GM23338 (cell line): ENCODE measurements at regions not wholly inside any gene's neighbourhood (a gene's known extent, or its start where the extent isn't known, plus 50 kb on each side); places are given as distances from the start of the nearest gene placed in this dataset.

ENCODE experiments used
- ATAC-seq: fragments of 200-7000 bp; cut with Tn5 transposase; 3 replicates; pipeline ENCODE4 v1.9.1; 2020
- DNase-seq: peaks from one replicate; pipeline ENCODE4 v3.0.0-alpha.2; 2015; ENCODE audit warnings: low spot score
- H2AFZ ChIP-seq: fragments of 200-600 bp; sonication (generic); 2 replicates; pipeline ENCODE4 v1.8.0; 2016; ENCODE audit warnings: antibody characterized with exemption, mild to moderate bottlenecking, moderate library complexity
- H3F3A ChIP-seq: fragments of 200-600 bp; sonication (generic); replicated peaks from 2 replicates; pipeline ENCODE4 v1.8.0; 2017; ENCODE audit warnings: antibody characterized with exemption, mixed run types, low read depth
- H3K27ac ChIP-seq: fragments of 200-600 bp; sonication (generic); 2 replicates; pipeline ENCODE4 v1.6.1; 2016; ENCODE audit warnings: low read depth
- H3K27me3 ChIP-seq: fragments of 200-600 bp; sonication (generic); 2 replicates; pipeline ENCODE4 v1.8.0; 2016; ENCODE audit warnings: mild to moderate bottlenecking, mixed run types, moderate library complexity; ENCODE audit not compliant: insufficient read depth
- H3K36me3 ChIP-seq: fragments of 200-600 bp; sonication (generic); 2 replicates; pipeline ENCODE4 v1.8.0; 2016; ENCODE audit warnings: mild to moderate bottlenecking; ENCODE audit not compliant: insufficient read depth
- H3K4me1 ChIP-seq: fragments of 200-600 bp; sonication (generic); 2 replicates; pipeline ENCODE4 v1.8.0; 2016; ENCODE audit warnings: mild to moderate bottlenecking, moderate library complexity; ENCODE audit not compliant: insufficient read depth
- H3K4me2 ChIP-seq: fragments of 200-600 bp; sonication (generic); 2 replicates; pipeline ENCODE4 v1.7.1; 2017; ENCODE audit warnings: mixed run types
- H3K4me3 ChIP-seq: fragments of 200-600 bp; sonication (generic); 2 replicates; pipeline ENCODE4 v1.6.1; 2016; ENCODE audit warnings: mixed run types
- H3K79me2 ChIP-seq: fragments of 200-600 bp; sonication (generic); replicated peaks from 2 replicates; pipeline ENCODE4 v1.8.0; 2017; ENCODE audit warnings: mild to moderate bottlenecking; ENCODE audit not compliant: insufficient read depth
- H3K9me2 ChIP-seq: fragments of 200-600 bp; sonication (generic); 2 replicates; pipeline ENCODE4 v1.8.0; 2017; ENCODE audit not compliant: insufficient read depth
- H4K20me1 ChIP-seq: fragments of 200-600 bp; sonication (generic); replicated peaks from 2 replicates; pipeline ENCODE4 v1.8.0; 2017; ENCODE audit warnings: mild to moderate bottlenecking; ENCODE audit not compliant: insufficient read depth
- H3K27ac Mint-ChIP-seq: 2 replicates; pipeline ENCODE4 v1.8.0; 2020; ENCODE audit warnings: inconsistent platforms, mild to moderate bottlenecking, moderate library complexity, mixed read lengths
- H3K27me3 Mint-ChIP-seq: 3 replicates; pipeline ENCODE4 v1.8.0; 2022; ENCODE audit warnings: low read depth, mild to moderate bottlenecking, moderate library complexity, mixed read lengths, inconsistent platforms; ENCODE audit not compliant: insufficient read depth, poor library complexity
- H3K36me3 Mint-ChIP-seq: 3 replicates; pipeline ENCODE4 v1.8.0; 2021; ENCODE audit warnings: low read depth, mild to moderate bottlenecking, inconsistent platforms, moderate library complexity, mixed read lengths
- H3K4me1 Mint-ChIP-seq: 3 replicates; pipeline ENCODE4 v1.8.0; 2020; ENCODE audit warnings: mild to moderate bottlenecking, inconsistent platforms, mixed read lengths
- H3K4me3 Mint-ChIP-seq: 3 replicates; pipeline ENCODE4 v1.8.0; 2021; ENCODE audit warnings: moderate library complexity, mild to moderate bottlenecking, inconsistent platforms, mixed read lengths
- H3K9me3 Mint-ChIP-seq: 3 replicates; pipeline ENCODE4 v1.8.0; 2020; ENCODE audit warnings: moderate library complexity, mild to moderate bottlenecking, inconsistent platforms, mixed read lengths
- CREB1 ChIP-seq: fragments of 250-450 bp; sonication (Bioruptor Pico); IDR thresholded peaks from 2 replicates; pipeline ENCODE4 v1.5.0; 2020; ENCODE audit warnings: low read depth, mild to moderate bottlenecking, moderate library complexity
- EZH2 ChIP-seq: fragments of 200-600 bp; sonication (generic); IDR thresholded peaks from one replicate; pipeline ENCODE4 v1.8.0; 2017; ENCODE audit warnings: antibody characterized with exemption, mild to moderate bottlenecking, low read depth; ENCODE audit not compliant: unreplicated experiment
- JUNB ChIP-seq: IDR thresholded peaks from one replicate; pipeline ENCODE4 v1.6.1; 2016; ENCODE audit warnings: antibody characterized with exemption; ENCODE audit not compliant: unreplicated experiment
- ZNF331 ChIP-seq: fragments of 250-450 bp; sonication (Bioruptor Pico); IDR thresholded peaks from 2 replicates; pipeline ENCODE4 v1.5.0; 2020; ENCODE audit warnings: low read depth, mild to moderate bottlenecking, moderate library complexity
- ZNF462 ChIP-seq: fragments of 250-450 bp; sonication (Bioruptor Pico); IDR thresholded peaks from 2 replicates; pipeline ENCODE4 v1.5.0; 2020; ENCODE audit warnings: mild to moderate bottlenecking, moderate library complexity
- TF ChIP-seq, protein P1 (sequence below): IDR thresholded peaks from 2 replicates; pipeline ENCODE4 v1.6.1; 2016; ENCODE audit warnings: antibody characterized with exemption
- TF ChIP-seq, protein P2 (sequence below), 2 experiments: fragments of 200-600 bp in 1 of 2; sonication (generic) in 1 of 2; conservative IDR thresholded peaks; 2 replicates each; pipeline versions ENCODE4 v1.5.1 to v1.6.1; 2016 to 2017; ENCODE audit warnings: antibody characterized with exemption in 2 of 2, low read depth in 2 of 2, mild to moderate bottlenecking in 2 of 2, moderate library complexity in 1 of 2

DNA sequence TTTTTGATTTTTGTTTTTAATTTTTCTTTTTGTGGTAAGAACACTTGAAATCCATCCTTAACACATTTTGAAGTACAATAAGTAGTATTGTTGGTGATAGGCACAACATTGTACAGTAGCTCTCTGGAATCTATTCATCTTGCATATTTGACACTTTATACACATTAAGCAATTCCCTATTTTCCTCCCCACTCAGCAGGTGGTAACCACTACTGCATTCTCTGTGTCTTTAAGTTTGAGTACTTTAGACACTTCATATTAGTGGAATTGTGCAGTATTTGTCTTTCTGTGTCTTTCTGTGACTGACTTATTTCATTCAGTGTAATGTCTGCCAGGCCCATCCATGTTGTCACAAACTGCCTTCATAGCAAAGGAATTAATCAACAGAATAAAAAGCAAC, 471.7 kb upstream of the CDH20 start:
- Mint-ChIP-seq H3K27ac (no peak overlapping the region), H3K27me3 (peaks cover 3% of the 10 kb centered on the region), H3K36me3 (no peaks in the 10 kb centered on the region), H3K4me3 (no peak overlapping the region), H3K4me1 (peaks cover 4% of the 10 kb centered on the region; the same call in 2 of the 3 replicates), H3K9me3 (no peaks in the 10 kb centered on the region)
- DNase-seq (no peak), ATAC-seq (no peak)
- TF ChIP-seq ZNF462, result no peak
- TF ChIP-seq CREB1, result no peak
- TF ChIP-seq, protein P1, sequence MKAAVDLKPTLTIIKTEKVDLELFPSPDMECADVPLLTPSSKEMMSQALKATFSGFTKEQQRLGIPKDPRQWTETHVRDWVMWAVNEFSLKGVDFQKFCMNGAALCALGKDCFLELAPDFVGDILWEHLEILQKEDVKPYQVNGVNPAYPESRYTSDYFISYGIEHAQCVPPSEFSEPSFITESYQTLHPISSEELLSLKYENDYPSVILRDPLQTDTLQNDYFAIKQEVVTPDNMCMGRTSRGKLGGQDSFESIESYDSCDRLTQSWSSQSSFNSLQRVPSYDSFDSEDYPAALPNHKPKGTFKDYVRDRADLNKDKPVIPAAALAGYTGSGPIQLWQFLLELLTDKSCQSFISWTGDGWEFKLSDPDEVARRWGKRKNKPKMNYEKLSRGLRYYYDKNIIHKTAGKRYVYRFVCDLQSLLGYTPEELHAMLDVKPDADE, result no peak
- H3F3A ChIP-seq, result no peaks in the 10 kb centered on the region
- H3K4me3 ChIP-seq, result no peak overlapping the region
- H3K27ac ChIP-seq, result no peak overlapping the region
- no peaks in the 10 kb centered on the region for H4K20me1 ChIP-seq
- no peak overlapping the region for H2AFZ ChIP-seq
- no peaks in the 10 kb centered on the region for H3K36me3 ChIP-seq
- no peaks in the 10 kb centered on the region for H3K79me2 ChIP-seq
- H3K9me2 ChIP-seq, result no peaks in the 10 kb centered on the region
- H3K4me2 ChIP-seq, result no peak overlapping the region
- H3K27me3 ChIP-seq, result no peaks in the 10 kb centered on the region
- H3K4me1 ChIP-seq, result no peaks in the 10 kb centered on the region

DNA sequence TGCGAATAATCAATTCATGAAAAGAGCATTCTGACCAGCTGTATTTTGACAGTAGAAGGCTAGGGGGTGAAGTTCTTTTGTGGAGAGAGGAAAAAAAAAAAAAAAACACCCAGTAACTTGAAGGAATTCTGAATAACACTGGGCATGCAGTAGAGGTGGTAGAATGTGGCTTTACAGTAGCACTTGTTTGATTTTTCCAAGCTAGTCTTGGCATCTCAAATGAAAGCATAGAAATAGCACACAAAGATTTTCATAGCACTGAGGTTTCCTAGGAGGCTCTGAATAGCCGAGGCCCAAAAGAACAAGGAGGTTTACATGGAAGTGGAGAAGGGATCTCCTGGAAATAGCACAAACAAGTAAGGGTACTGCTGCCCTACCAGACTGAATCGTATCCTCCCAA, 470.2 kb upstream of the CDH20 start:
- no peaks in the 10 kb centered on the region for H4K20me1 ChIP-seq
- H2AFZ ChIP-seq, result no peak overlapping the region
- no peak overlapping the region for H3K4me3 ChIP-seq
- ATAC-seq, result no peak
- H3K9me3 Mint-ChIP-seq, result no peaks in the 10 kb centered on the region
- no peak overlapping the region for H3K27ac Mint-ChIP-seq
- H3K4me1 Mint-ChIP-seq, result peaks cover 4% of the 10 kb centered on the region; the same call in 2 of the 3 replicates
- no peaks in the 10 kb centered on the region for H3K36me3 Mint-ChIP-seq
- H3K4me1 ChIP-seq, result no peaks in the 10 kb centered on the region
- H3K9me2 ChIP-seq, result no peaks in the 10 kb centered on the region
- no peaks in the 10 kb centered on the region for H3K36me3 ChIP-seq
- DNase-seq, result no peak
- H3K27me3 ChIP-seq, result no peaks in the 10 kb centered on the region
- peaks cover 3% of the 10 kb centered on the region for H3K27me3 Mint-ChIP-seq
- no peaks in the 10 kb centered on the region for H3F3A ChIP-seq
- H3K27ac ChIP-seq, result no peak overlapping the region
- H3K4me3 Mint-ChIP-seq, result no peak overlapping the region
- H3K4me2 ChIP-seq, result no peak overlapping the region
- H3K79me2 ChIP-seq, result no peaks in the 10 kb centered on the region
- TF ChIP-seq JUNB (no peak), EZH2 (no peak), ZNF331 (no peak)
- TF ChIP-seq, protein P1, result no peak
- TF ChIP-seq, protein P2, sequence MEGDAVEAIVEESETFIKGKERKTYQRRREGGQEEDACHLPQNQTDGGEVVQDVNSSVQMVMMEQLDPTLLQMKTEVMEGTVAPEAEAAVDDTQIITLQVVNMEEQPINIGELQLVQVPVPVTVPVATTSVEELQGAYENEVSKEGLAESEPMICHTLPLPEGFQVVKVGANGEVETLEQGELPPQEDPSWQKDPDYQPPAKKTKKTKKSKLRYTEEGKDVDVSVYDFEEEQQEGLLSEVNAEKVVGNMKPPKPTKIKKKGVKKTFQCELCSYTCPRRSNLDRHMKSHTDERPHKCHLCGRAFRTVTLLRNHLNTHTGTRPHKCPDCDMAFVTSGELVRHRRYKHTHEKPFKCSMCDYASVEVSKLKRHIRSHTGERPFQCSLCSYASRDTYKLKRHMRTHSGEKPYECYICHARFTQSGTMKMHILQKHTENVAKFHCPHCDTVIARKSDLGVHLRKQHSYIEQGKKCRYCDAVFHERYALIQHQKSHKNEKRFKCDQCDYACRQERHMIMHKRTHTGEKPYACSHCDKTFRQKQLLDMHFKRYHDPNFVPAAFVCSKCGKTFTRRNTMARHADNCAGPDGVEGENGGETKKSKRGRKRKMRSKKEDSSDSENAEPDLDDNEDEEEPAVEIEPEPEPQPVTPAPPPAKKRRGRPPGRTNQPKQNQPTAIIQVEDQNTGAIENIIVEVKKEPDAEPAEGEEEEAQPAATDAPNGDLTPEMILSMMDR (conservative IDR thresholded peaks at IDR 0.05; ENCODE audit: low read depth in 2 of 2), result no peak
